ENCODE measurements at regions not wholly inside any gene's neighbourhood (a gene's known extent, or its start where the extent isn't known, plus 50 kb on each side); places are given as distances from the start of the nearest gene placed in this dataset.

GRCh38 chr9:107830479-107830878 is 340.9 kb upstream of the KLF4 start:
- TF ChIP-seq POLR2A (IDR thresholded peaks at IDR 0.05) = no peak
- no peak for TF ChIP-seq CTCF (IDR thresholded peaks at IDR 0.05)

All from right lobe of liver (tissue), 4 donors.